Spleen (tissue), 11 donors: ENCODE measurements at regions not wholly inside any gene's neighbourhood (a gene's known extent, or its start where the extent isn't known, plus 50 kb on each side); places are given as distances from the start of the nearest gene placed in this dataset.

Source experiments
- DNase-seq: peaks from one replicate; pipeline ENCODE4 v3.0.0-alpha.2; 2020
- H3K27ac ChIP-seq, 8 donors: fragments of 200-600 bp; sonication (generic) in 7 of 8; 1 replicate in 4 of 8; 2 replicates in 4 of 8; pipeline versions ENCODE4 v1.5.0 to v1.8.0; 2016 to 2021; ENCODE audit warnings: inconsistent platforms in 4 of 8, mild to moderate bottlenecking in 4 of 8, moderate library complexity in 1 of 8
- H3K27me3 ChIP-seq, 7 donors: fragments of 200-600 bp; sonication (generic) in 6 of 7; replicated peaks in 1 of 7; 1 replicate in 4 of 7; 2 replicates in 3 of 7; pipeline versions ENCODE4 v1.5.0 to v1.8.0; 2016 to 2021; ENCODE audit warnings: inconsistent platforms in 3 of 7, mild to moderate bottlenecking in 1 of 7
- H3K36me3 ChIP-seq, 6 donors: fragments of 200-600 bp; sonication (generic) in 5 of 6; 1 replicate in 4 of 6; 2 replicates in 2 of 6; pipeline versions ENCODE4 v1.5.0 to v1.8.0; 2016 to 2021; ENCODE audit warnings: inconsistent platforms in 2 of 6
- H3K4me1 ChIP-seq, 6 donors: fragments of 200-600 bp; sonication (generic) in 5 of 6; 1 replicate in 3 of 6; 2 replicates in 3 of 6; pipeline versions ENCODE4 v1.5.0 to v1.8.0; 2016 to 2021; ENCODE audit warnings: inconsistent platforms in 3 of 6
- H3K4me3 ChIP-seq, 8 donors: fragments of 200-600 bp; sonication (generic) in 7 of 8; 1 replicate in 4 of 8; 2 replicates in 4 of 8; pipeline versions ENCODE4 v1.5.0 to v1.8.0; 2016 to 2021; ENCODE audit warnings: inconsistent platforms in 4 of 8, mild to moderate bottlenecking in 4 of 8, moderate library complexity in 2 of 8
- H3K9me3 ChIP-seq, 8 donors: fragments of 200-600 bp; sonication (generic) in 7 of 8; 1 replicate in 4 of 8; 2 replicates in 4 of 8; pipeline versions ENCODE4 v1.5.0 to v1.8.0; 2016 to 2021; ENCODE audit warnings: inconsistent platforms in 4 of 8
- CTCF ChIP-seq, 11 experiments: fragments of 200-600 bp in 7 of 11; fragments of 450-650 bp in 4 of 11; sonication (generic) in 4 of 11; IDR thresholded peaks in 8 of 11; conservative IDR thresholded peaks in 3 of 11; 1 replicate in 7 of 11; 2 replicates in 4 of 11; pipeline versions ENCODE4 v1.4.0 to v1.8.0; 2016 to 2021; ENCODE audit warnings: antibody characterized with exemption in 11 of 11, inconsistent platforms in 4 of 11, mild to moderate bottlenecking in 1 of 11
- POLR2A ChIP-seq, 3 donors: fragments of 450-650 bp; IDR thresholded peaks; one replicate each; pipeline ENCODE4 v1.5.1; 2017; ENCODE audit warnings: antibody characterized with exemption in 3 of 3, mild to moderate bottlenecking in 1 of 3
- POLR2AphosphoS5 ChIP-seq, 3 donors: sonication (generic); formaldehyde crosslinking; IDR thresholded peaks; one replicate each; pipeline ENCODE4 v1.5.1; 2017; ENCODE audit warnings: antibody characterized with exemption in 3 of 3
- WGBS, 5 donors: extraction: QIAGEN DNeasy Blood & Tissue Kit in 3 of 5; methylation state at CpG; one replicate each; pipeline versions ENCODE4 v1.1.5 to v1.1.7; 2013 to 2018; 5-methylcytosine and 5-hydroxymethylcytosine counted together
- intact Hi-C: fragments of 100-400 bp; cut with DNase I; formaldehyde crosslinking; loops from one replicate; pipeline ENCODE4 v1.15.0; 2023; ENCODE audit warnings: low total_unique reads
- donor health status: healthy with polysubstance abuse.
- donor health status: DM: no; HTN: no; CAD: no; lungs with moderate emphysema.
- donor health status: DM: no; HTN: no; CAD: no.
- donor health status: Bipolar disorder and iron deficiency.
- donor health status: healthy.
- donor health status: DM: no; HTN: no; CAD: no.
- donor health status: DM: yes; HTN: yes; CAD: no.

- no peak overlapping the region for H3K27ac ChIP-seq
- H3K4me1 ChIP-seq: no peaks in the 10 kb centered on the region
- intact Hi-C loops: no loop called here
- DNase-seq: no peak
- no peaks in the 10 kb centered on the region for H3K36me3 ChIP-seq
- H3K9me3 ChIP-seq: peaks cover 0 to 17% (median 6%) of the 10 kb centered on the region in 8 donors
- no peak for TF ChIP-seq POLR2A (IDR thresholded peaks at IDR 0.05)
- no peak for TF ChIP-seq CTCF (IDR thresholded peaks at IDR 0.05 in 8 of 11, conservative IDR thresholded peaks at IDR 0.05 in 3 of 11)
- TF ChIP-seq POLR2AphosphoS5 (IDR thresholded peaks at IDR 0.05): no peak
- WGBS, 5 donors: 74 to 81% (median 79%) methylated on average over 14 of the region's 14 CpGs
- no peak overlapping the region for H3K4me3 ChIP-seq
- no peaks in the 10 kb centered on the region for H3K27me3 ChIP-seq
These were observed 267.8 kb upstream of the NDN start for GRCh38 chr15:23954931-23955330.

GRCh38 chr15:23983500-23984259 lies 296.6 kb upstream of the NDN start:
- H3K27ac ChIP-seq: no peak overlapping the region
- DNase-seq: no peak
- TF ChIP-seq POLR2A (IDR thresholded peaks at IDR 0.05) (no peak), POLR2AphosphoS5 (IDR thresholded peaks at IDR 0.05) (no peak), CTCF (IDR thresholded peaks at IDR 0.05 in 8 of 11, conservative IDR thresholded peaks at IDR 0.05 in 3 of 11) (no peak)
- no peaks in the 10 kb centered on the region for H3K4me1 ChIP-seq
- H3K4me3 ChIP-seq: no peak overlapping the region
- no peaks in the 10 kb centered on the region for H3K36me3 ChIP-seq
- 70 to 79% (median 72%) methylated on average over 5 of the region's 5 CpGs for WGBS, 5 donors
- intact Hi-C loops: no loop called here
- H3K27me3 ChIP-seq: no peaks in the 10 kb centered on the region
- peaks cover 0 to 38% (median 26%) of the 10 kb centered on the region in 8 donors for H3K9me3 ChIP-seq

- Histone ChIP-seq H3K36me3 (no peaks in the 10 kb centered on the region), H3K9me3 (peaks cover 0 to 67% (median 30%) of the 10 kb centered on the region in 8 donors), H3K27ac (no peak overlapping the region), H3K4me3 (no peak overlapping the region), H3K27me3 (no peaks in the 10 kb centered on the region), H3K4me1 (no peaks in the 10 kb centered on the region)
- TF ChIP-seq CTCF (IDR thresholded peaks at IDR 0.05 in 8 of 11, conservative IDR thresholded peaks at IDR 0.05 in 3 of 11) (no peak), POLR2A (IDR thresholded peaks at IDR 0.05) (no peak)
- 62 to 73% (median 69%) methylated on average over 4 of the region's 4 CpGs for WGBS, 5 donors
- no peak for DNase-seq
- intact Hi-C loops: no loop called here
These were observed 307.2 kb upstream of the NDN start for GRCh38 chr15:23994273-23994672.

GRCh38 chr15:23998056-23998455 lies 311.0 kb upstream of the NDN start:
- no peaks in the 10 kb centered on the region for H3K4me1 ChIP-seq
- no peak for TF ChIP-seq POLR2A (IDR thresholded peaks at IDR 0.05)
- no peak for TF ChIP-seq CTCF (IDR thresholded peaks at IDR 0.05 in 8 of 11, conservative IDR thresholded peaks at IDR 0.05 in 3 of 11)
- no peak for TF ChIP-seq POLR2AphosphoS5 (IDR thresholded peaks at IDR 0.05)
- intact Hi-C loops: no loop called here
- WGBS, 5 donors: 33 to 58% (median 41%) methylated on average over 1 of the region's 1 CpG
- peaks cover 0 to 72% (median 32%) of the 10 kb centered on the region in 8 donors for H3K9me3 ChIP-seq
- H3K4me3 ChIP-seq: no peak overlapping the region
- no peak for DNase-seq
- no peaks in the 10 kb centered on the region for H3K27me3 ChIP-seq
- no peaks in the 10 kb centered on the region for H3K36me3 ChIP-seq
- H3K27ac ChIP-seq: no peak overlapping the region
